ENCODE measurements at regions not wholly inside any gene's neighbourhood (a gene's known extent, or its start where the extent isn't known, plus 50 kb on each side); places are given as distances from the start of the nearest gene placed in this dataset.

GRCh38 chr2:192655916-192656315 is 461.2 kb upstream of the TMEFF2 start:
- Histone ChIP-seq H3K9ac (ENCODE audit: low read length) (no peak overlapping the region), H3K4me1 (ENCODE audit: insufficient read depth, low read length) (no peaks in the 10 kb centered on the region), H4K20me1 (ENCODE audit: insufficient read depth, low read length) (no peaks in the 10 kb centered on the region), H3K27me3 (ENCODE audit: insufficient read depth, low read length) (no peaks in the 10 kb centered on the region), H3K27ac (ENCODE audit: low read depth, low read length) (no peak overlapping the region), H3K4me2 (ENCODE audit: low read length) (no peak overlapping the region), H2AFZ (ENCODE audit: low read depth, low read length) (no peak overlapping the region), H3K36me3 (ENCODE audit: insufficient read depth, low read length) (no peaks in the 10 kb centered on the region), H3K9me3 (ENCODE audit: insufficient read depth, low read depth, low read length) (no peaks in the 10 kb centered on the region), H3K4me3 (ENCODE audit: insufficient read depth, low read depth, low read length) (no peak overlapping the region), H3K79me2 (ENCODE audit: insufficient read depth, low read length) (no peaks in the 10 kb centered on the region)
- H3K4me3 Mint-ChIP-seq (ENCODE audit: unreplicated experiment): no peak overlapping the region
- no peaks in the 10 kb centered on the region for H3K36me3 Mint-ChIP-seq (ENCODE audit: low read depth, unreplicated experiment)
- H3K9me3 Mint-ChIP-seq (ENCODE audit: unreplicated experiment): no peaks in the 10 kb centered on the region
- H3K27me3 Mint-ChIP-seq (ENCODE audit: low read depth, unreplicated experiment): no peaks in the 10 kb centered on the region
- DNase-seq (ENCODE audit: low read depth): no peak
- TF ChIP-seq EZH2 (IDR thresholded peaks at IDR 0.05; ENCODE audit: insufficient read depth, low read length) (no peak), CTCF (IDR thresholded peaks at IDR 0.05; ENCODE audit: insufficient read depth, low read depth, low read length) (no peak)
- no peak overlapping the region for H3K27ac Mint-ChIP-seq (ENCODE audit: unreplicated experiment)
- no peaks in the 10 kb centered on the region for H3K4me1 Mint-ChIP-seq (ENCODE audit: low read depth, unreplicated experiment)
- no peak for FAIRE-seq

- no peak for DNase-seq (ENCODE audit: low read depth)
- no peaks in the 10 kb centered on the region for H3K4me1 Mint-ChIP-seq (ENCODE audit: low read depth, unreplicated experiment)
Measured at GRCh38 chr2:192645811-192646598, 451.3 kb upstream of the TMEFF2 start.

More at GRCh38 chr2:192645811-192646598, 451.3 kb upstream of the TMEFF2 start:
- Histone ChIP-seq H3K9me3 (ENCODE audit: insufficient read depth, low read depth, low read length) (no peaks in the 10 kb centered on the region), H4K20me1 (ENCODE audit: insufficient read depth, low read length) (no peaks in the 10 kb centered on the region), H3K4me2 (ENCODE audit: low read length) (no peak overlapping the region), H2AFZ (ENCODE audit: low read depth, low read length) (no peak overlapping the region), H3K27ac (ENCODE audit: low read depth, low read length) (no peak overlapping the region), H3K36me3 (ENCODE audit: insufficient read depth, low read length) (no peaks in the 10 kb centered on the region), H3K79me2 (ENCODE audit: insufficient read depth, low read length) (no peaks in the 10 kb centered on the region), H3K4me1 (ENCODE audit: insufficient read depth, low read length) (no peaks in the 10 kb centered on the region), H3K27me3 (ENCODE audit: insufficient read depth, low read length) (no peaks in the 10 kb centered on the region), H3K4me3 (ENCODE audit: insufficient read depth, low read depth, low read length) (no peak overlapping the region), H3K9ac (ENCODE audit: low read length) (no peak overlapping the region)
- Mint-ChIP-seq H3K9me3 (ENCODE audit: unreplicated experiment) (no peaks in the 10 kb centered on the region), H3K36me3 (ENCODE audit: low read depth, unreplicated experiment) (no peaks in the 10 kb centered on the region), H3K4me3 (ENCODE audit: unreplicated experiment) (no peak overlapping the region), H3K27me3 (ENCODE audit: low read depth, unreplicated experiment) (no peaks in the 10 kb centered on the region), H3K27ac (ENCODE audit: unreplicated experiment) (no peak overlapping the region)
- TF ChIP-seq EZH2 (IDR thresholded peaks at IDR 0.05; ENCODE audit: insufficient read depth, low read length) (no peak), CTCF (IDR thresholded peaks at IDR 0.05; ENCODE audit: insufficient read depth, low read depth, low read length) (no peak)
- no peak for FAIRE-seq
